ENCODE measurements at regions not wholly inside any gene's neighbourhood (a gene's known extent, or its start where the extent isn't known, plus 50 kb on each side); places are given as distances from the start of the nearest gene placed in this dataset.

- DNase-seq (ENCODE audit: low spot score), result no peak
- no peak overlapping the region for H3K27ac ChIP-seq
- H3K9me2 ChIP-seq (replicated peaks; ENCODE audit: insufficient read depth), result no peaks in the 10 kb centered on the region
- H3K27me3 ChIP-seq, result no peaks in the 10 kb centered on the region
- no peak overlapping the region for H2AFZ ChIP-seq
- TF ChIP-seq, protein P1, sequence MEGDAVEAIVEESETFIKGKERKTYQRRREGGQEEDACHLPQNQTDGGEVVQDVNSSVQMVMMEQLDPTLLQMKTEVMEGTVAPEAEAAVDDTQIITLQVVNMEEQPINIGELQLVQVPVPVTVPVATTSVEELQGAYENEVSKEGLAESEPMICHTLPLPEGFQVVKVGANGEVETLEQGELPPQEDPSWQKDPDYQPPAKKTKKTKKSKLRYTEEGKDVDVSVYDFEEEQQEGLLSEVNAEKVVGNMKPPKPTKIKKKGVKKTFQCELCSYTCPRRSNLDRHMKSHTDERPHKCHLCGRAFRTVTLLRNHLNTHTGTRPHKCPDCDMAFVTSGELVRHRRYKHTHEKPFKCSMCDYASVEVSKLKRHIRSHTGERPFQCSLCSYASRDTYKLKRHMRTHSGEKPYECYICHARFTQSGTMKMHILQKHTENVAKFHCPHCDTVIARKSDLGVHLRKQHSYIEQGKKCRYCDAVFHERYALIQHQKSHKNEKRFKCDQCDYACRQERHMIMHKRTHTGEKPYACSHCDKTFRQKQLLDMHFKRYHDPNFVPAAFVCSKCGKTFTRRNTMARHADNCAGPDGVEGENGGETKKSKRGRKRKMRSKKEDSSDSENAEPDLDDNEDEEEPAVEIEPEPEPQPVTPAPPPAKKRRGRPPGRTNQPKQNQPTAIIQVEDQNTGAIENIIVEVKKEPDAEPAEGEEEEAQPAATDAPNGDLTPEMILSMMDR (IDR thresholded peaks at IDR 0.05; ENCODE audit: poor library complexity), result no peak
- TF ChIP-seq EZH2phosphoT487 (IDR thresholded peaks at IDR 0.05; ENCODE audit: low read depth, severe bottlenecking, unreplicated experiment), result no peak
- TF ChIP-seq EZH2 (IDR thresholded peaks at IDR 0.05; ENCODE audit: borderline replicate concordance), result no peak
- H3K4me3 ChIP-seq, result no peak overlapping the region
- no peaks in the 10 kb centered on the region for H3K79me2 ChIP-seq
- H3K4me2 ChIP-seq, result no peak overlapping the region
- H3K36me3 ChIP-seq (replicated peaks; ENCODE audit: insufficient read depth, low read depth), result no peaks in the 10 kb centered on the region
- no peaks in the 10 kb centered on the region for H3K9me3 ChIP-seq (ENCODE audit: low read depth)
- H3K4me1 ChIP-seq (ENCODE audit: insufficient read depth), result no peaks in the 10 kb centered on the region
- H4K20me1 ChIP-seq (ENCODE audit: insufficient read depth, poor library complexity, severe bottlenecking), result no peaks in the 10 kb centered on the region
- WGBS (ENCODE audit: low lambda C conversion rate, missing lambda C conversion rate), result 68% methylated on average over 6 of the region's 6 CpGs
Measured at GRCh38 chr2:88809216-88809615, 117.7 kb downstream of the RPIA start.

DNA sequence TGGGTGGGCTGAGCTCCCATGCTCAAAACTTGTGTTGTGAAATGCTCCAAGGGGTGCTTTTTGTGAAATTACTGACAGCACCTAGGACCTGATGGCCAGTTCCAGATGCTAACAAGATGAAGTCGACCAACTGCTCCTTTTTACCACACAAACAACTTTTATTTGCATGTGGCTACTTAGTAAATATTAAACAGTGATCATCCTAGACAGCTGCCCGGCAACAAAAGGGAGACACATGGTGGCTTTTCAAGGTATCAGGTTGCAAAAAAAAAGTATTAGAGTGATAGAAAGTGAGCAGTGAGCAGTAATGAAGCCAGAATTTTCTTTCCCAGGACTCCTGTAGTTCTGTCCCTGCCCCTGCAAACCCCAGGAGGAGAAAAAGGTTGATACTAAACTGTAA, 118.5 kb downstream of the RPIA start:
- H3K27ac ChIP-seq, result no peak overlapping the region
- H3K9me2 ChIP-seq (replicated peaks; ENCODE audit: insufficient read depth), result no peaks in the 10 kb centered on the region
- TF ChIP-seq EZH2phosphoT487 (IDR thresholded peaks at IDR 0.05; ENCODE audit: low read depth, severe bottlenecking, unreplicated experiment) (no peak), EZH2 (IDR thresholded peaks at IDR 0.05; ENCODE audit: borderline replicate concordance) (no peak)
- TF ChIP-seq, protein P1 (IDR thresholded peaks at IDR 0.05; ENCODE audit: poor library complexity), result no peak
- H3K4me2 ChIP-seq, result no peak overlapping the region
- no peak overlapping the region for H2AFZ ChIP-seq
- 54% methylated on average over 2 of the region's 2 CpGs for WGBS (ENCODE audit: low lambda C conversion rate, missing lambda C conversion rate)
- DNase-seq (ENCODE audit: low spot score), result no peak
- H4K20me1 ChIP-seq (ENCODE audit: insufficient read depth, poor library complexity, severe bottlenecking), result no peaks in the 10 kb centered on the region
- no peaks in the 10 kb centered on the region for H3K79me2 ChIP-seq
- H3K4me3 ChIP-seq, result no peak overlapping the region
- H3K27me3 ChIP-seq, result no peaks in the 10 kb centered on the region
- H3K9me3 ChIP-seq (ENCODE audit: low read depth), result no peaks in the 10 kb centered on the region
- H3K36me3 ChIP-seq (replicated peaks; ENCODE audit: insufficient read depth, low read depth), result no peaks in the 10 kb centered on the region
- no peaks in the 10 kb centered on the region for H3K4me1 ChIP-seq (ENCODE audit: insufficient read depth)

GRCh38 chr2:88810488-88810887, 119.0 kb downstream of the RPIA start:
- TF ChIP-seq EZH2phosphoT487 (IDR thresholded peaks at IDR 0.05; ENCODE audit: low read depth, severe bottlenecking, unreplicated experiment) (no peak), EZH2 (IDR thresholded peaks at IDR 0.05; ENCODE audit: borderline replicate concordance) (no peak)
- TF ChIP-seq, protein P1 (IDR thresholded peaks at IDR 0.05; ENCODE audit: poor library complexity), result no peak
- Histone ChIP-seq H3K4me2 (no peak overlapping the region), H3K27me3 (no peaks in the 10 kb centered on the region), H3K36me3 (replicated peaks; ENCODE audit: insufficient read depth, low read depth) (no peaks in the 10 kb centered on the region), H3K4me1 (ENCODE audit: insufficient read depth) (no peaks in the 10 kb centered on the region), H3K9me2 (replicated peaks; ENCODE audit: insufficient read depth) (no peaks in the 10 kb centered on the region), H3K4me3 (no peak overlapping the region), H3K27ac (no peak overlapping the region), H3K79me2 (no peaks in the 10 kb centered on the region), H2AFZ (no peak overlapping the region), H4K20me1 (ENCODE audit: insufficient read depth, poor library complexity, severe bottlenecking) (no peaks in the 10 kb centered on the region), H3K9me3 (ENCODE audit: low read depth) (no peaks in the 10 kb centered on the region)
- 82% methylated on average over 8 of the region's 8 CpGs for WGBS (ENCODE audit: low lambda C conversion rate, missing lambda C conversion rate)
- DNase-seq (ENCODE audit: low spot score), result no peak

GRCh38 chr2:88811233-88811632, 119.8 kb downstream of the RPIA start:
- Histone ChIP-seq H3K9me2 (replicated peaks; ENCODE audit: insufficient read depth) (no peaks in the 10 kb centered on the region), H3K4me3 (no peak overlapping the region), H3K4me1 (ENCODE audit: insufficient read depth) (no peaks in the 10 kb centered on the region), H4K20me1 (ENCODE audit: insufficient read depth, poor library complexity, severe bottlenecking) (no peaks in the 10 kb centered on the region), H3K9me3 (ENCODE audit: low read depth) (no peaks in the 10 kb centered on the region), H2AFZ (no peak overlapping the region), H3K36me3 (replicated peaks; ENCODE audit: insufficient read depth, low read depth) (no peaks in the 10 kb centered on the region), H3K27ac (no peak overlapping the region), H3K79me2 (no peaks in the 10 kb centered on the region), H3K4me2 (no peak overlapping the region), H3K27me3 (no peaks in the 10 kb centered on the region)
- TF ChIP-seq EZH2 (IDR thresholded peaks at IDR 0.05; ENCODE audit: borderline replicate concordance), result no peak
- TF ChIP-seq, protein P1 (IDR thresholded peaks at IDR 0.05; ENCODE audit: poor library complexity), result no peak
- TF ChIP-seq EZH2phosphoT487 (IDR thresholded peaks at IDR 0.05; ENCODE audit: low read depth, severe bottlenecking, unreplicated experiment), result no peak
- WGBS (ENCODE audit: low lambda C conversion rate, missing lambda C conversion rate), result 65% methylated on average over 3 of the region's 3 CpGs
- DNase-seq (ENCODE audit: low spot score), result no peak

All from hepatocyte (in vitro differentiated cells).